Stimulated activated CD4-positive, alpha-beta T cell treated with anti-CD3 and anti-CD28 coated beads, Interleukin-15, amount 100 ng/mL, for 24 hours (primary cell): ENCODE measurements at regions not wholly inside any gene's neighbourhood (a gene's known extent, or its start where the extent isn't known, plus 50 kb on each side); places are given as distances from the start of the nearest gene placed in this dataset.

Source experiments
- DNase-seq: peaks from one replicate; pipeline ENCODE4 v3.0.0-alpha.2; 2020

DNA sequence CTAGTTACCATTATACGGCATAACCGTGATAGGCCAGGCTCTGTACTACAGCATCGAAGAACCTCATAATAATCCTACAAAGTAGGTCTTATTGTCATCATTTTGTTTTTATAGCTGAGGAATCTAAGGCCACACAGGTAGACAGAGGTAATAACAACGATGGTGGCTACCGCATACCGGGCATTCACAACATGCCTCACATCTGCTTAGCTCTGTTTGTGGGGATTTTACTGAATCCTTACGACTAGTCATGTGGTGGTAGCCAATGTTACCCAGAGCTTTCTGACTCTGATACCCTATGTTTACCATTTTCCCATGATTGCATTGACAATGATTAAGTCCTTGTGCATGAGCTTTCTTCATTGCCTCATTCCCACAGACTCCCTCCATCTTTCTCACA is 269.4 kb downstream of the TCF7L2 start:
- no peak for DNase-seq

DNA sequence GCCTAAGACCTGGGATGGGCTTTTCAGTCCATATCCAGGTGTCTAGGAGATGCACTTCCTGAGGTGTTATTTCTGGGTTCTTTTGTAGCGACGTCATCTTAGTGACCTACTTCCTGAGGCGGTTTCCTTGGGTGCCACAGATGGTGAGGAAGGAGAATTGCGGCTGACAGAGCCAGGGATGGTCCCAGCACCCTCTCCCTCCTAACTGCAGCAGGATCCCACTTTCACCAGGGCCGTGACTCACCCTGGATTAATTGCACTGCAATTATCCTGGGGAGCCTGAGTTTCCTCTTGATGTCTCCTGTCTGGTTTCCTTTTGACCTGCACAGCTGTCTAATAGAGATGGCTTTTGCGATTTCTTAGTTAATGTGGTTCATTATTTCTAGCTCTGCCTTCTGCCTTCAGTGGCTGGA is 271.7 kb downstream of the TCF7L2 start:
- no peak for DNase-seq

DNA sequence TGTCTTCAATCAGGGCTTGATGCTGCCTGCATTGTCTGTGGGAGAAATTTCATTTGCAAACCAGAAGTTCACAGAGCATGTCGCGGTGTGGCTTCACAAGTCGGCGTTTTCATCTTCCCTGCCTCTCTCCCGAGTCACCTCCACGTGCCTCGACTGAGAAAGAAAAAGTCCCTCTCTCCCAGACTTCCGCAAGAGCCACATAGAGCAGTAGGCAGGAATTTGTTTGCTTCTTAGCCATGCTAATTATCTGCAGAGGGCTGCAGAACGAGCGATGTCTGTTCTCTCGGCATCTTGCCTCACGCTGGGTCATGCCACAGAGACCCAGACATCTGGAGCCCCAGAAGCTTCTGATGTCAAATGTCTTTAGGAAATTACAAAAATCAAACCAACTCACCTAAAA is 272.2 kb downstream of the TCF7L2 start:
- no peak for DNase-seq

DNA sequence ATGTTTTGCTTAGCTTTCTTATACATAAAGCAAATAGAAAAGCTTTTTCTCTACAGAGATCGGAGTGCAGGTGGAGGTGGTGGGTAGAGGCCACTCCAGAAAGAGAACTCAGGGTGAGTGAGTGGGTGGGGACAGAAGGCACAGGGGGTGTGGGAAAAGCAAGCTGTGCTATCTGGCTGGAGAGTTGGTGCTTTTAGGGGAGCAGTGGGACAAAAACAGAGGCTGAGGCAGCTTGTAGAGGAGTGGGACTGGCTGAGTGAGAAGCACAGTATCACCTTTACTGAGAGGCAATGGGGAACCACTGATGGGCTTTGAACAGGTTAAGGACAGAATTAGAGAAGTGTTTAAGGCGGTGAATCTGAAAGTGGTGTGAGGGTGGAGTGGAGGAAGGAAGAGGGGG is 275.3 kb downstream of the TCF7L2 start:
- DNase-seq: no peak

DNA sequence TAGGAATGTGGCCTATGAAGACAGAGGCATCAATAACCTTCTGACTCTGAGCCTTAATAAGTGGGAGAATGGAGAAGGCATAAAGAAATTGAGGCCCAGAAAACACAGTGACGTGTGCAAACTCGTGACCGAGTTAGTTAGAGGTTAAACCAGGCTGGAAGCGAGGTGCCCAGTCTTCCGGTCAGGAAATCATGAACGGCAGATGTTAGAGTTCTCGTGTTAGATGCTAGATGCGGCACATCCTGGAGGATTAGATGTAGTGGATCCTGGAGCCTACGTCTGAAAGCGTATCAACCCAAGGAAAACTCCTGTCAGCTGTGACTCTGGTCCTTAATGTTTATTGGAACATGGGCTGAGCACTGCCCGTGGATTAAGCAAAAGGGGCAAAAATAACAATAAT is 275.9 kb downstream of the TCF7L2 start:
- DNase-seq: no peak

DNA sequence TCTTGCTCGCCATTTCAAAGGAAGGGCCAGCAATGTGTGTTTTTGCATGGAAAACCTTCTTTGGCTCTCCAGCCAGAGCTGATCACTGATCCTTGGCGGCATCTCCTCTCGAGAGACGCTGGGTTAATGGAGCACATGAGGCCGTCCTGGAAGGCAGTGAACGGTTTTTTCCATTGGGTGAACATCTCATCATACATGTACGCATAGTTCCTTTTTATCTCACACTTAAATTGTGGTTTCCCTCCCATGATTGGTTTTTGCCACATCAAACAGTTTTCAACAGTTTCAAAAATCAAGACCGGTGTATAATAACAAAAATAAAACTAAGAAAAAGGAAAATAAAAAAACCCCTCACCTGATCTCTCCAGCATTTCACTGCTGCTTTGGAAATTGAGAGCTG is 276.4 kb downstream of the TCF7L2 start:
- DNase-seq: peak; percentile 47

DNA sequence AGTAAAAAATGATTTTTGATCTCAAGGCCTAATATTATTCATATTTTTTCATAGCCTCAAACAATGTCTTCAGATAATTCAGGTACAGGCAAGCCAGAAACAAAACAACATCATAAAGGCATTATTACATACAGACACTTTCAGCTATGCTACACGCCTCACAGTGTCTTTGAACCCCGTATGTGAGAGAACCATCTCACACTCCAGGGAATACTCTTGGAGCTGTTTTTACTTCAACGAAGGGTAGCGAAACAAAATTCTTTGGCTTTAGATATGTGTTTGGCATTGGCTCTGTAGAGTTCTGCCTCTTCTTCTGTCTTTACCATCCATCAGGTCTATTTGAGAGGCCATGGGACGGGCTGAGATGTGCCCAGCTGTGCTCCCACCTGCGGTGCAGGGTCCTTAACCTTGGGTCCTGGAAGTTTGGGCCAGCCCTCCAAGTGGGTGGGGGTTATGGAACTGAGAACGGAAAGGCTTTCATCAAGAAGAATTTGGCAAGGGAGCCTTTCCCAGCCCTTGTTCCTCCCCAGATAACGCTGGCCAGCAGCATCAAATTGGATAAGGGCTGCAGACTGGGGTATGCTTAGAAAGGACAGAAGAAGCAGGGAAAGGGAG is 276.9 kb downstream of the TCF7L2 start:
- DNase-seq: no peak

DNA sequence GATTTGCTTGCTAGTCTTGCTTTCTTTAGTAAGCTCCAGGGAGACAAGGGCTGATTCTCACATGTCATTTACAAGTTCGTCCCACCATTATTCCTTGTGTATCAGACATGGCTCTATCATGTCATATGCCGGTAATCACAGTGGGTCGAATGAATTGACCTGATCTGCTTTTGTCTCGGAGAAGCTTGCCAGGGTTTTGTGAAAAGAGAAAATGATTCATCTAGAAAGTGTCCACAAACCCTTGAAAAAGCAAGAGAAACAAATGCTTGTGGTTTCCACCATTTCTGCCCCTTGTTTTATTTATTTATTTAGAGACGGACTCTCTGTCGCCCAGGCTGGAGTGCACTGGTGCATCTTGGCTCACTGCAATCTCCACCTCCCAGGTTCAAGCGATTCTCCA is 278.5 kb downstream of the TCF7L2 start:
- no peak for DNase-seq

DNA sequence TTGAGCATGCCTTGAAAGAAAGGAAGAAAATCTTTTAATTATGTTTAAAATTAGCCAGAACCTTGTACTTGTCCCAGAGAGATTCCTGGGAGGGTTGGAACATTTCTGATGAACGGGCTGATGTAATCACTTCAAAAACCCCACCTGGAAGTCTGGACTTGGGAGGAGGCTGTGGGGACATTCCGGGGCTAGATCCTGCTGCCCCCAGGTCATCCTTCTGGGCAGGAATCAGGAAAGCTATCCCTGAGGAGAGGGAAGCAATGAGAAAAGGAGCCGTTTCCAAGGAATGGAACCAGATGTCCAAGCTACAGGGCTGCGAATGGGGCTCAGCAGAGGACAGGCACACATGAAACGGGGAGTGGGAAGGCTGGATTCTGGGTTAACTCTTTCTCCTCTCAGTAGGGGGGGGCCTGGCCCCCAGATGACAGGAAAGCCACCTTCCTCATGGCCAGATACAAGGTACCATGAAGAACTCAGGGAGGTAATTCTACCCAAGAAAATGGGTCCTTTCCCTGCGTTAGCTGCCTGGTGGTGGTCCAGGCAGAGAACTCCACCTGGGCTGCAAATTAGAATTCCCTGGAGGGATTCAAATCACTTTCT is 280.1 kb downstream of the TCF7L2 start:
- no peak for DNase-seq

DNA sequence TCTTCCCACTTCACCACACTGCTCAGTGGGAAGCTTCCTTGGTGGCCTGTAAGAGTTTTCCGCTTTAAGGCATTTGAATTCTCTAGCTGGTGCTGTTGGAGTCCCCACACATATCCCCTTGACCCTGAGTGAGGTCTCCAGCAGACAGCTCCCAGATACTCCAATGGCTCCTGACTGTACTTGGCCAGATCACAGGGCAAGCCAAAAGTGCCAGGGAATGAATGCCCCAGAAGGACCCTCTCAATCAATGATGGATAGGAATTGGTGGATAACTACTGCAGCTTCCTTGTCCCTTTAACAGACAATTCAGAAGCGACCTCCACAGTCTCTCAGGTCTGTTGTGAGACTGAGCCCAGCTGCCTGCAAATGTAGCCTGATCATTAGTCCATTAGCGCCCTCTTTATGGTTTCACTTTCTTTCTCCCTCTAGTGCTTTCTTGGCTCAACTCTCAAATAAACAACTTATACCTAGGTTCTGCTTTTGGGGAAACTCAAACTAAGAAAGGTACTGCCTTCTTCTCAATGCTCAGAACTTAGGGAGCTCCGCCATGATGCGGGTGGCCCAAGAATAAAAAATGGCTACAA is 283.0 kb downstream of the TCF7L2 start:
- no peak for DNase-seq

DNA sequence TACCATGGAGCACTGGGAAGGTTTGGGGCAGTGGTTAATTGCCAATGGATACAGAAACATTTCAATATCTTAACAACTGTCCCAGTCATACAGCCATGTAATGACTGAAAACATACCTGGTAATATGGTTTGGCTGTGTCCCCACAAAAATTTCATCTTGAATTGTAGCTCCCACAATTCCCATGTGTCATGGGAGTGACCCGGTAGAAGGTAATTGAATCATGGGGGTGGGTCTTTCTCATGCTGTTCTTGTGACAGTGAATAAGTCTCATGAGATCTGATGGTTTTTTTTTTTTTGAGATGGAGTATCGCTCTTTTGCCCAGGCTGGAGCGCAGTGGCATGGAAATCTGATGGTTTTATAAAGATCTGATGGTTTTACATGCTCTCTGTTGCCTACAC is 284.4 kb downstream of the TCF7L2 start:
- DNase-seq: no peak

DNA sequence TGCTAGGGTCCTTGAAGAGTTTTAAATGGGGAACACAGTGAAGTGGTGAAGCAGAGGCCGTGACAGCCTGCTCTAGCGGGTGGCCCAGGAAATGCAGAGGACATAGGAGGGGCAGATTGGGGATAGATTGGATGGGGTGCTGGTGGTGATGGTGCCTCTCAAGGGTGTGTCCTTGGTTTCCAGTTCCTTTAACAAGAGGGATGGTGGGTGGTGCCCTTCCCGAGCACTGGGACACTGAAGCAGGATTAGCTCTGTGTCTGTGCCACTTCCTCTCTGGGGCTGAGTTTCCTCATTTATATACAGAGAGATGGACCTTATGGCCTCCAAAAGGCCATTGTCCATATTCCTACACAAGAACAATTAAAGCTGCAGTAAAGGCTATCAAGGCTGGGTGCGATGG is 285.5 kb downstream of the TCF7L2 start:
- no peak for DNase-seq

DNA sequence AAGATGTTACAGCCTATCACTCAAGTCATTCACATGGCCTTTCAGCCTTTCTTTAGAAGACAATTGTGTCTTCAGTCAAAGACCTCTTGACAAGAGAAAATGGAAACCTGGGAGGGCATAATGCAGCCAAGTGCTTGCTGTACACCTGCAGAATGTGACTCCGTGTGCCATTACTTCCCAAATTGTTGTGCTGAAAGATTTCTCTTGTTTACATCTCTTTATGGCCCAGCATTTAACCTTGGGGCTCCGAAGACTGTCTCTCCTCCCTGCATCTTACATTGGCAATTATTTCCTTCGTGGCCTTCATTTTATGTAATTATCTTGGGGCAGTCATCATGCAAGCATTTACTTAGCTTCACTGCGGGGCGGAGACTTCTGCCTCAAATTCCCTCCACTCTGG is 287.0 kb downstream of the TCF7L2 start:
- DNase-seq: no peak

DNA sequence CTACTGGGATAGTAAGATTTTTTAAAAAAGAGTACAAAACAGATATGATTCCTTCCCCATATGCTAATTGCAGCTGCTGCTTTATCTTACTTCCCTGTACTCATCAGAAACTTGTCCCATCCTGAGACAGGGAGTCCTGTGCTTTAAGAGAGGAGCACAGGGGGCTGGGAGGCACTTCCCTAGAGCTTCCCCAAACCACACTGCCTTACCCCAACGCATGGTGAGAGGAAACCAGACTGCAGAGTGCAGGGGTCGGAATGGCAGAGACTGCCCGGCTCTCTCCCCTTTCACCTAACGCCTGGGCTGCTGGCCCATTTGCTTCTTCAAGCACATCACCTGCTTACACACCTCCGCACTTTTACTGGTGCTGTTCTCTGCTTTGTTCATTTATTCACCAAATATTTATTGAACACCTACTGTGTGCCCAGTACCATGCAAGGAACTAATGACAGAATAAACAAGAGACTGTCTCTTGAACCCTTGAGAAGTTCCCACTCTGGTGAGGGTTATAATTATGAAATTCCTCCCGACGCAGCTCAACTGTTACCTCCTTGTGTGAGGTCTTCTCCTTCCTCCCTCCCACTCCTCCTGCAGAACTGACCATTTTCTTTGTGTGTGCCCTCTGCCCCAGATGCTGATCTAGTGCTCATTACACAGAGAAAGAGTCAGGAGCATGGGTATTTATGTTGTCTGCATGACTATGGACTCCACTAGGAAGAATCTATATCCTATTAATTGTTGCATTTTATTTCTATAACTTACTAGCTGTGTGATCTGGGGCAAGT is 289.7 kb downstream of the TCF7L2 start:
- no peak for DNase-seq

DNA sequence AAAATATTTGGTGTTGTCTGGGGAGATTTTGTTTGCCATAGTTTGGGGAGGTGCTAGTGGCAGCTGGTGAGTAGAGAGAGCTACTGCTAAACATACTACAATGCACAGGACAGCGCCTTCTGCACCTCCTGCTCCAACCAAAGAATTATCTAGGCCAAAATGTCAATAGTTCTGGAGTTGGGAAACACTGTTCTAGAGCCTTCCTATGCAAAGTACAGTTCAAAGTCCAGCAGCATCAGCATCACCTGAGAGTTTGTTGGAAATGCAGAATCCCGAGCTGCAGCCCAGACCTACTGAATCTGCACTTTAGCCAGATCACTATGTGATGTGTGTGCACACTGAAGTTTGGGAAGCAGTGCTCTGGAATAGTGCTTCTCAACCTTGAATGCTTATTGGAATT is 290.7 kb downstream of the TCF7L2 start:
- no peak for DNase-seq

DNA sequence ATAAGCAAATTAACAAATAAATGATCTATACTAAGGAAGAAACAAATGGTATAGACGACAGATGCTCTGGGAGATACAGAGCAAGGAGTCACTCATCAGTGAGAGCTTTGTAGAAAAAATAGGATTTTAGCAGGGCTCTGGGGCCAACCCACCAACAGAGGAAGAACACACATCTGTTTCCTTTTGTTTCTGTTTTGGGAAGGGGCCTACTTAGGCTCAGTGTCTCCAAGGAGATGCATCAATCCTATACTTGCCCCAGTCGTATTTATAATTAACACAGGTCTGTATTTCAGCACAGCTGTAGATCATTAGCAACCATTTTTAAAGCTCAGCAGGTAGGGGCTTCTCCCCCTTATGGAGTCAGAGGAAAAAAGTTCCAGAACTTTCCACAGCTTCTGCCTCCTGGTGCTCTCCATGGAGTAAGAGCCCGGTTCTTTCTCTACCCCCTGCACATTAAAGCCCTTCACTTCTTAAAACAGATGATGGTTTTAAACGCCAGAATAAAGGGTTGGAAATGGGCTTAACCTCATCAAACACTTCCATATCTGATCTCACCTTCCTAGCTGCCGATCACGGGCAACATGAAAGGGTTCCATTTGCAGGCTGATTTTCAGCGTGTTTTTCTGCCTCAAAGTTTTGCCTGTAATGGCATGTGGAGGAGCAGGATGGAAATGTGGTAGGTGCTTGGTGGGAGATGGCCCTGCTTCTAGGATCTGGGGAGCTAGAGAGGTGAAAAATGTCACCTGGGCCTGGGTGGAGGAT is 291.7 kb downstream of the TCF7L2 start:
- DNase-seq: no peak

DNA sequence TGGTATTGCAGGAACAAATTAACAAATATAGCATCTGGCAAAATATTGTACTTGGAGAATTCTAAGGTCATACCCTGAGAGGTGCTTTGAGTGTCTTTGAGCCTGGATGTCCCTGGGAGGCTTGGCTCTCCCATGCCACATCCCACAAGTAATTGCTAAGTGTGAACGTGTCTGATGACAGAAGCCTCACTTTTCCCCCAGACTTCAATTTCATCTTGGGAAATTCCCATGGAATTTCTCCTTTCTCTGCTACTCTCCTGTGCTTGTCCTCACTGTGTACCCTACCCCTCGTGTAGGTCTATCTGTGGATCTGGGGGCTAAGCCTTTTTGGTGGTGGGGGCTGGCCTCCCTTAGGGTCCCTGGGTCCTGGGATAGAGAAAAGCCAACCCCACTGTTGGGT is 293.3 kb downstream of the TCF7L2 start:
- DNase-seq: no peak

DNA sequence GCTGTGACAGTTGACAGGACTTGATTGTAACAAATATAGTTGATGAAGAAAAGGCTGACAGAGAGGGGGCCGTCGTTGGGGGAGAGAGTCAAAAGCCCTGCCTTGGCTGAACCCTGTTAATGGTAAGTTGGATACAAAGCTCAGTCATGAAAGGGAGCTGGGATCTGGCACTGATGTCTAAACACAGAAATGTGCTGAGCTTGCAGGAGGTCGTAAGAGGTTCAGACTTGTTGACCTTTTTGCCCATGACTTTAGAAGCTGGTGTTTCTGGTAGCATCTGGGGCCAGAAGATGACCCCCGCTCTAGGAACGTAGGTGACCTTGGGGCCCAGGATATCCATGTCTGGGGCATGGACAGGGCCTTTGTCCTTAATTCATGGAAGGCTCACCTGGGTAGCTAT is 294.7 kb downstream of the TCF7L2 start:
- no peak for DNase-seq

DNA sequence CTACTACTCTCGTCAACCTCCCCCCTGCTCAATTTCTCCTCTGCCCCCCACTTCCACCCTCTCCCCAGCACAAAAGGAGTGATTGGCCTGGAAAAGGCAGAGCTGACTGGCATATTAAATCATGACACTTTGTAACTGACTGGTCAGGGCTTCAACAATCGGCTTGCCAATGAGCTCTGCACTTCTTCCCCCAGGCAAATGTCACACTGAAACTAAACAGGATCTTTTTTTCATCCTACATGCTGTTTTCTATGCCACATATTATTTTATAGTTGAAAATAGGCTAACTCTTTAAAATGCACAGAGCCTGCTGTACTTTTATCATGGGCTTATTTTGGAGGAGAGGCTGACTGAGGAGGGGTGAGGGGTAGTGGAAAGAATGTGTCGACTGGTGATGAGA is 295.2 kb downstream of the TCF7L2 start:
- no peak for DNase-seq

DNA sequence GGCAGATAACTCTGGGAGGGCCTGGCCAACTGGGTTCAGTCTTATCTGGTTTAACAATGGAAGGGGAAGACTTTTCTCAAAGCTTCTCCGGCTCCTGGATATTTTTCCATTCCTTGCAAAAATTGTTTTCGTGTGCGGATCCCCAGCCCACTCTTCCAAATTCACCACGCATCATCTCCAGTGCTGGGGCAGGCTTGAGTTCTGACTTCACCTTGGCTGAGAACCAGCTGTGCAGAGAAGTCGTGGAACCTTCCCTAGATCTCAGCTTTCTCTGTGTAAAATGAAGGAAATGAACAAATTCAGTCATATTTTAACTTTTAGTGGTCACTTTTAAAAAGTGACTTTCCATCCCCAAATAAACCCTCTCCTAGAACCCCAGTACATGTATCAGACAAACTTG is 297.0 kb downstream of the TCF7L2 start:
- DNase-seq: no peak

DNA sequence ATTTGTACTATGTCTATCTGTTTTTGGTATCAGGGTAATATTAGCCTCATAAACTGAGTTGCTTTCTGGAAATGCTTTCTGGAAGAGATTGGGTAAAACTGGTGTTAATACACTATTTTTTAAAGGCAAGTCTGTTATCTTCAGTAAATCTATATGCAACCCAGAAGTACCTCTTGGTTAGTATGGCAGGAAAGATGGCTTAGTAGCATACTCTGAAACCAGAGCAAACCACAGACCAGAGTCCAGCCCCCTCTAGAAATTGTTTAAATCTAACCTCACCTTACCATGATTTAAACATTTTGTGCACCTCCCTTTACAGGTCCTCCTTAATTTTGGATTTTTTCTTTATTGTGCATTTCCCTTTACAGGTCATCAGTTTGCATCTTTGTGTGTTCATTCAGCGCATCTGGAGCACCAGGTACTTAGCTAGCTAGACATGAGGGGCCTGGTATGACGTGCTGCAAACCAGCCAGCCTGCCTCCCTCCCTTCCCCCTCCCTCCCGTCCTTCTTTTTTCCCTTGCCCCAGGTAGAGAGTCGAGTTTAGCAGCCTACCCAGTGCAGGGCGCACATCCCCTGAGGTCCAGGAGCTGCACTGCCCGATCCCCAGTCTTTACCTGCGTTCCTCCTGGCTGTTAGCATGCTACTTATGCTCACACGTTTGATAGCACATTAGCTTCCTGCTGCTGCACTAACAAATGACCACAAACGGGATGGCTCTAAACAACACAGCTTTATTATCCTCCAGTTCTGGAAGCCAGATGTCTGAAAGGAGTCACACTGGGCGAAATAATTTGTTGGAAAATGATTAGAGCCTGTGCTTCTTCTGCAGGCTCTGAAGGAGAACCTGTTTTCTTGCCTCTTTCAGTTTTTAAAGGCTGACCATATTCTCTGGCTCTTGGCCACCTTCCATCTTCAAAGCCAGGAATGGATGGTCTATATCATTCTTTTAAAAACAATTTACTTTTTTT is 299.9 kb upstream of the HABP2 start:
- DNase-seq: no peak

DNA sequence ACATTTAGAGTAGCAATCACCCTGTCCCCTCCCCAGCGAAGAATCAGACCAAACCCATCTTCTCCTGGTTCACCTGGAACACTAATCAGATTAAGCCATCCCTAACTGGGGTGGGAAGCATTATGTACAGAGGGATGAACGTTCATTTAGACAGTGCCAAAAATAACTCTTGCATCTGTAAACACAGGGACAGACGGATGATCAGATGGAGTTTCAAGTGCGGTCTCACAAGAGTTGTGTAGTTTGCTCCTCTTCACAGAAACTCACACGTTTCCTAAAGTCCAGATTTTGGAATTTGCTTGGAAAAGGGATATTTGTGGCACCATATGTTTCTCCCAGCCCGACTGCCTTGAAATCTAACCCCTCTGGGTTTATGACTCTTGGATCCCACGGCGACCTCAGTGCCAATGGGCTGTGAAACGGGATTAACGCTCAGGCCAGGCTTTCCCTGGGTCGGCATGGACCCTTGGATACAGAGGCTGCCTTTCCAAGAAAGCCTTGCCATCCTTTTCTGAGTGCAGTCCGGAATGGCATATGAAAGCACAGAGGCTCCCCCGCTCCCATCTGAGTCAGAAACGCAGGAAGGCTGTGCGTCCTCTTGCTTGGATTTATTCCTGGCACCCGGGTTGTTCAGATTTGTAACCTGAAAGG is 293.2 kb upstream of the HABP2 start:
- DNase-seq: no peak
